ENCODE measurements at regions not wholly inside any gene's neighbourhood (a gene's known extent, or its start where the extent isn't known, plus 50 kb on each side); places are given as distances from the start of the nearest gene placed in this dataset.

DNA sequence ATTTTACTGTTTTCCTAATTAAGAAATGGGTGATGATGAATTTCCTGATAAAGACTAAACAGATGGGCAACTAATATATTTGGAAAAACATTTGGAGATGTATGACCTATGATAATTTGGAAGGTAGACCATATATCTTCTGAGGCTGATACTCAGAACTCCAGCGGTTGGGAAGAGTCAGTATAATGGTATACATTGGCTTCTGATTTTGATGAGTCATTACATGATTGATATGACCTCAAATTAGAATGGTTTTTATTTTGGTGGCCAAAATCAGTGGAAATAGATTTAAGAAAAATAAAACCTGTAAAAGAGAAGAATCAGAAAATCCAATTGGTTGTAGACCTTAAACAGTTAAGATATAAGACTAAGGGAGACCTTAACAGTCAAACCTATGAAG is 496.4 kb upstream of the ALCAM start:
- H3K9me3 ChIP-seq (ENCODE audit: severe bottlenecking) = no peaks in the 10 kb centered on the region
- H3K36me3 ChIP-seq = no peaks in the 10 kb centered on the region
- H3K27ac ChIP-seq = no peak overlapping the region
- TF ChIP-seq, protein P1, sequence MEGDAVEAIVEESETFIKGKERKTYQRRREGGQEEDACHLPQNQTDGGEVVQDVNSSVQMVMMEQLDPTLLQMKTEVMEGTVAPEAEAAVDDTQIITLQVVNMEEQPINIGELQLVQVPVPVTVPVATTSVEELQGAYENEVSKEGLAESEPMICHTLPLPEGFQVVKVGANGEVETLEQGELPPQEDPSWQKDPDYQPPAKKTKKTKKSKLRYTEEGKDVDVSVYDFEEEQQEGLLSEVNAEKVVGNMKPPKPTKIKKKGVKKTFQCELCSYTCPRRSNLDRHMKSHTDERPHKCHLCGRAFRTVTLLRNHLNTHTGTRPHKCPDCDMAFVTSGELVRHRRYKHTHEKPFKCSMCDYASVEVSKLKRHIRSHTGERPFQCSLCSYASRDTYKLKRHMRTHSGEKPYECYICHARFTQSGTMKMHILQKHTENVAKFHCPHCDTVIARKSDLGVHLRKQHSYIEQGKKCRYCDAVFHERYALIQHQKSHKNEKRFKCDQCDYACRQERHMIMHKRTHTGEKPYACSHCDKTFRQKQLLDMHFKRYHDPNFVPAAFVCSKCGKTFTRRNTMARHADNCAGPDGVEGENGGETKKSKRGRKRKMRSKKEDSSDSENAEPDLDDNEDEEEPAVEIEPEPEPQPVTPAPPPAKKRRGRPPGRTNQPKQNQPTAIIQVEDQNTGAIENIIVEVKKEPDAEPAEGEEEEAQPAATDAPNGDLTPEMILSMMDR (IDR thresholded peaks at IDR 0.05; ENCODE audit: low read depth, low read length) = no peak
- DNase-seq = no peak
- no peaks in the 10 kb centered on the region for H3K27me3 ChIP-seq (ENCODE audit: insufficient read depth, low read depth, severe bottlenecking)
- no peak overlapping the region for H3K4me3 ChIP-seq (ENCODE audit: low read depth, low read length)

DNA sequence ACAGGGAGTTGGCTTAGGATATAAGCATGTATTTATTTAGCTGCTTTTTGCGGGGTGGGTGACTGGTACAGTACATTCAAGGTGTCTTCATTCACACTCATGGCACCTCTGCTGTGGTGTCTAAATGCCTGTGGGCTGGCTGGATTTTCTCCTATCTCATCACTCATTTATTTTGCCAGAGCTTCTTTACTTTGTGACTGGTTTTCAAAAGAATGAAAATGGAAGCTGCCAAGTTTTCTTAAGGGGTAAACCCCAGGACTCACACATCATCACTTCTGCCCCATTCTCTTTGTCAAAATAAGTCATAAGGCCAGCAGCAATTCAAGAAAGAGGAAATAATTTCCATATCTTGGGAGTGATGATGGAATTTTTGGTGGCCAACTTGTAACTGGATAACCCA is 493.4 kb upstream of the ALCAM start:
- Histone ChIP-seq H3K27ac (no peak overlapping the region), H3K36me3 (no peaks in the 10 kb centered on the region), H3K27me3 (ENCODE audit: insufficient read depth, low read depth, severe bottlenecking) (no peaks in the 10 kb centered on the region), H3K9me3 (ENCODE audit: severe bottlenecking) (no peaks in the 10 kb centered on the region), H3K4me3 (ENCODE audit: low read depth, low read length) (no peak overlapping the region)
- DNase-seq = no peak
- TF ChIP-seq, protein P1 (IDR thresholded peaks at IDR 0.05; ENCODE audit: low read depth, low read length) = no peak

DNA sequence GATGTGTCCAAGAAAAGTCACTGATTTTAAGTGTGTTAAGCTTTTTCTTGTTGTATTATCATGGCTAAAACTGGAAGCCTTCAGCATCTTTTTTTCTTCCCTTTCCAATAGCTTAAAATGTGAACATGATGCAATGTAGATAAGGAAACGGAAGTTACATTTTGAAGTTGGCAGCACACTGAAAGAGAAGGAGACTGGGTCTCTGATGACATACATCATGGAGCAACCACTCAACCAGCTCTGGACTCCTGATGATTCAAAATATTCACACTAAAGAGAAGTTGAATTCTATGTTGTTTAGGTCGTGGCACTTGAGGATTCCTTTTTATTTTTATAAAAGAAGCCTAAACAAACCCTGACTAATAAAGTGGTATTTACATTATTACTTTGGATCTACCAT is 488.3 kb upstream of the ALCAM start:
- TF ChIP-seq, protein P1 (IDR thresholded peaks at IDR 0.05; ENCODE audit: low read depth, low read length) = no peak
- no peaks in the 10 kb centered on the region for H3K36me3 ChIP-seq
- DNase-seq = no peak
- no peak overlapping the region for H3K4me3 ChIP-seq (ENCODE audit: low read depth, low read length)
- H3K27ac ChIP-seq = no peak overlapping the region
- H3K27me3 ChIP-seq (ENCODE audit: insufficient read depth, low read depth, severe bottlenecking) = no peaks in the 10 kb centered on the region
- no peaks in the 10 kb centered on the region for H3K9me3 ChIP-seq (ENCODE audit: severe bottlenecking)

DNA sequence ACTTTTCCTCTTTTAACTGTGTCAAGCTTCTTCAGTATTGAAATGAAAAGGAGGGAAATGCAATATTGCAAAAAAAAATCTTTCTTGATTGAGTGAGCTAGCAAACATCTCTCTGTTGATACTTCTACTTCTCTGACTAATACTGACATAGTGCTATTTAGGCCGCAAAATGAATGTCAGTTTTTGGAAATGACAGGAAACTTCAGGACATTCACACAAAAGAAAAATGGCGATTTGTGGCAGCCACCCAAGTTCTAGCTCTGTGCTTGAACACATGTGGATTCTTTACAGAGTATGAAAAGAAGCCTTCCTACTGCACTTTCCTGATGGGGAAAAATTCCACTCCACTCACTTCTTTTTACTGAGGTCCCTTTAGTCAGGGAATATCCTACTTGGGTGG is 486.8 kb upstream of the ALCAM start:
- TF ChIP-seq, protein P1 (IDR thresholded peaks at IDR 0.05; ENCODE audit: low read depth, low read length) = no peak
- no peaks in the 10 kb centered on the region for H3K27me3 ChIP-seq (ENCODE audit: insufficient read depth, low read depth, severe bottlenecking)
- no peak overlapping the region for H3K4me3 ChIP-seq (ENCODE audit: low read depth, low read length)
- H3K36me3 ChIP-seq = no peaks in the 10 kb centered on the region
- DNase-seq = no peak
- no peaks in the 10 kb centered on the region for H3K9me3 ChIP-seq (ENCODE audit: severe bottlenecking)
- H3K27ac ChIP-seq = no peak overlapping the region

DNA sequence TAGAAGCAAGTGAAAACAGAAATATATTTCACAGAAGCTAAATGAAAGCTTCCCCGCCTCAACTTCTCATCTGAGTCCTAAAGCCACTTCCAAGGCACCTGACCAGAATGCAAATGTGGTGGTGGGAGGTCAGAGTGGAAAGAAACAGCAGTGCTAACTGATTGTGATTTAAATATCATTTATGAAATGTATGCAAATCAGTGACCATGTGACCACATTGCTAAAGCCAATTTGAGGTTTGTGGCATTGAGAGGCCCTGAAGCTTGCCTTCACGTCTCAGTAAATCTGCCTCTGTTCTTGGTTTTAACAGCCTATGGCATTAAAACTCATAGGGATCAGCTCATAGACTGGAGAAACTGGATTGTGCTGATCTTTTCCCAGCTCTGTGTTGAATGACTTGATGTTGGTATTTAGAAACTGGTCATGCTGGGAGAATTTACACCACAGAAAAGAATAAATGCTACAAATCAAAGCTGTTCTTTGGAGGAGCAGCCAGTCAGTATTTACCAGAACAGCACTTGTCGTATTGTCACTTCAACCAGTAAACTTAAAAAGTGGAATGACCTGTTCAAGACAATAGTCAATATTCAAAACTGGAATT is 481.4 kb upstream of the ALCAM start:
- TF ChIP-seq, protein P1 (IDR thresholded peaks at IDR 0.05; ENCODE audit: low read depth, low read length) = no peak
- Histone ChIP-seq H3K9me3 (ENCODE audit: severe bottlenecking) (no peaks in the 10 kb centered on the region), H3K36me3 (no peaks in the 10 kb centered on the region), H3K27ac (no peak overlapping the region), H3K4me3 (ENCODE audit: low read depth, low read length) (no peak overlapping the region), H3K27me3 (ENCODE audit: insufficient read depth, low read depth, severe bottlenecking) (no peaks in the 10 kb centered on the region)
- no peak for DNase-seq
